Transverse colon (tissue), 3 donors: ENCODE measurements at regions not wholly inside any gene's neighbourhood (a gene's known extent, or its start where the extent isn't known, plus 50 kb on each side); places are given as distances from the start of the nearest gene placed in this dataset.

Experiments used
- EP300 ChIP-seq: sonication (generic); formaldehyde crosslinking; IDR thresholded peaks from one replicate; pipeline ENCODE4 v1.6.1; 2017; ENCODE audit warnings: antibody characterized with exemption, low read depth
- POLR2A ChIP-seq: fragments of 450-650 bp; IDR thresholded peaks from one replicate; pipeline ENCODE4 v1.6.1; 2016; ENCODE audit warnings: antibody characterized with exemption, mild to moderate bottlenecking, moderate library complexity
- TF ChIP-seq, protein P1 (sequence below), 5 experiments: fragments of 200-600 bp in 3 of 5; fragments of 450-650 bp in 2 of 5; sonication (generic) in 3 of 5; IDR thresholded peaks; 1 replicate in 2 of 5; 2 replicates in 3 of 5; pipeline ENCODE4 v1.5.1; 2016 to 2017; ENCODE audit warnings: antibody characterized with exemption in 5 of 5, inconsistent platforms in 3 of 5, mild to moderate bottlenecking in 2 of 5, moderate library complexity in 1 of 5

DNA sequence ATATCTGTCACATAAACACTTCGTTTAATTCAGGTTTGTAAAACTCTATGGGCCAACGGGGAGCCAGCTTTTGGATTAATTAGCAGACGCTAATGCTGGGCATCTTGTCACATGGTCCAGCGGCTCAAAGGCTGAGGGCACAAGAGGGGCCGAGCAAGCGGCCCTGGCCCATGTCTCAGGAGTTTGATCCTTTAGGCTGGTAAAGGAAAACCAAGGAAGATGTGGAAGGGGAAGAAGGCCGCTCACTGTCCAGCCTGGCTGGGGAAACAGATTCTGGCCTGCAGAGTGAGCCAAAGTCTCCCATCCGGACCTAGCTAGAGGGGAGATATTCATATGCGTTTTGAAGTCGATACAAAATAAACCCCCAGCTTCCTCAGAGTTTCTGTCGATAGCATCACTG, 248.6 kb upstream of the SIX2 start:
- TF ChIP-seq, protein P1, sequence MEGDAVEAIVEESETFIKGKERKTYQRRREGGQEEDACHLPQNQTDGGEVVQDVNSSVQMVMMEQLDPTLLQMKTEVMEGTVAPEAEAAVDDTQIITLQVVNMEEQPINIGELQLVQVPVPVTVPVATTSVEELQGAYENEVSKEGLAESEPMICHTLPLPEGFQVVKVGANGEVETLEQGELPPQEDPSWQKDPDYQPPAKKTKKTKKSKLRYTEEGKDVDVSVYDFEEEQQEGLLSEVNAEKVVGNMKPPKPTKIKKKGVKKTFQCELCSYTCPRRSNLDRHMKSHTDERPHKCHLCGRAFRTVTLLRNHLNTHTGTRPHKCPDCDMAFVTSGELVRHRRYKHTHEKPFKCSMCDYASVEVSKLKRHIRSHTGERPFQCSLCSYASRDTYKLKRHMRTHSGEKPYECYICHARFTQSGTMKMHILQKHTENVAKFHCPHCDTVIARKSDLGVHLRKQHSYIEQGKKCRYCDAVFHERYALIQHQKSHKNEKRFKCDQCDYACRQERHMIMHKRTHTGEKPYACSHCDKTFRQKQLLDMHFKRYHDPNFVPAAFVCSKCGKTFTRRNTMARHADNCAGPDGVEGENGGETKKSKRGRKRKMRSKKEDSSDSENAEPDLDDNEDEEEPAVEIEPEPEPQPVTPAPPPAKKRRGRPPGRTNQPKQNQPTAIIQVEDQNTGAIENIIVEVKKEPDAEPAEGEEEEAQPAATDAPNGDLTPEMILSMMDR (IDR thresholded peaks at IDR 0.05): no peak
- TF ChIP-seq POLR2A (no peak), EP300 (no peak)
